COLO829 (cell line): ENCODE measurements at regions not wholly inside any gene's neighbourhood (a gene's known extent, or its start where the extent isn't known, plus 50 kb on each side); places are given as distances from the start of the nearest gene placed in this dataset.

Experiments
- DNase-seq: peaks from one replicate; pipeline ENCODE4 v3.0.0; 2012; ENCODE audit warnings: low spot score

DNA sequence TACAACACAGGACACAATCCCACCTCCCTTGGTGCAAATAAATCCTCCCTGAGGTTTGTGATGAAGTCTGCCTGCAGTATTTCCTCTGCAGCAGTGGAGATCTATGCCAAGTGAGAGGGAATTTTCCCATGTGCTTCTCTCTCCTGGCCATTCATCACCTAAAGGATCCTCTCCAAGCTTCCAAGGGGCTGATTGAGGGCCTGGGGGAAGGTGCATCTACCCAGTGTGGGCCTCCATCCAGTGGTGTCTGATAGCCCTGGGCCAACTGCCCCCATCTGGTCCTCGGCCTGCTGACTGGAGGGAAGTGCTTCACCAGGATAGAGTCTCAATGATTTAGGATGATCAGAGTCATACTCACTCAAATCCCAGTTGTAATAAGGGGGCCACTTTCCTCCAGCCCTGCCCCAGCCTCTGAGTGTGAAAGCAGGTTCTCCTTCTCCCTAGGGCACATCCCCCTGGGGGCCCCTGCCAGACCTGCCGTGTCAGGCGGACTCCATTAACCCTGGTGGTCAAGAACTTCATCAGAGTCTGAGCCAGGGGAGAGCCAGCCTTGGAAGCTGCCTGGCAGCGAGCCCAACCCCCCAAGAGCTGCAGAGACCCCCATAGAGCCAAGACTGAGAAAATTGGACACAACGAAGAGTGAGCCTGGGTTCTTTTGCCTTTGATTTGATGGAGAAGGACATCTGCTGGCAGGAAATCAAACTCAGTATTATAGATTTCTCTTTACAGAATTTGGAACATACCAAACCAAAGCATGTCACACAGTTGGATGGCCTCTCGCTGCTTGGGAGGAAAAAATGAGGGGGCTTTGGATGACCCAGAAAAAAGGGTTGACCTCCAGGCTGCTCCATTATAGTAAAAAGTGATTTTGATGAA is 509.6 kb downstream of the CMPK2 start:
- DNase-seq, result no peak

DNA sequence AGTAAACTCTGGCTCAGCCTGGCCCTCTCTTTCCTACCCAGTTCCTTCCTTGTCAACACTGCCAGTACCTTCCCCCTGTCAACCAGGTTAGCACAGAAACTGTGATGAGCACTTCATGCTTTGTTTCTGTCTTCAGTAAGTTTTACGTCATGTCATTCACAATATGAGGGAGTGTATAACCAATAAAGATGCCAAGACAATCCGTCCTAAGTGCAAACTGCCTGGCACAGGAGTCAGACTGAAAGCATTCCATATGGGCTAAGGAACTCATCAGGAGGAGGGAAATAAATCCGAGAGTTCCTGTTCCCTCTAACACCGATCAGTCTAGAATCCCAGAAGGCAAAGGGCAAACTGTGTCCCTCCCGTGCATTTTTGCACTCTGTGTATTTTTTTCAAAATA is 507.2 kb downstream of the CMPK2 start:
- no peak for DNase-seq

DNA sequence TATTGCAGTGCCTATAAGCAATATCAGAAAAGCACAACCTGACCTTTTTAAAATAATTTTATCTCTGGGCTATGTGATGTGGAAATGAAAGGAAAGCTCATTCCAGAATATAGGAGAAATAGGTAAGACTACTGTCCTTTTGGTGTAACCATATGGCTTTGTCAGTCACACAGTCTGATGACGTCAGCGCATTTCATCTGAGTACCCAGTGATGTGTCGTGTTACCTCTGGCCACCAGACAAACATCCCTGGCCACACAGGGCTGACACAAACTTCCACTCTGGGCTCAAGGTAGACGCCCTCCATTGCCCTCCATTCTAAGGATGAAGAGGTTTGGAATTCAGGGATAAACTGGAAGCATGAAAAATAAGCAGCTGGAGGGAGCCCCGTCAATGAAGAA is 506.7 kb downstream of the CMPK2 start:
- DNase-seq, result no peak

DNA sequence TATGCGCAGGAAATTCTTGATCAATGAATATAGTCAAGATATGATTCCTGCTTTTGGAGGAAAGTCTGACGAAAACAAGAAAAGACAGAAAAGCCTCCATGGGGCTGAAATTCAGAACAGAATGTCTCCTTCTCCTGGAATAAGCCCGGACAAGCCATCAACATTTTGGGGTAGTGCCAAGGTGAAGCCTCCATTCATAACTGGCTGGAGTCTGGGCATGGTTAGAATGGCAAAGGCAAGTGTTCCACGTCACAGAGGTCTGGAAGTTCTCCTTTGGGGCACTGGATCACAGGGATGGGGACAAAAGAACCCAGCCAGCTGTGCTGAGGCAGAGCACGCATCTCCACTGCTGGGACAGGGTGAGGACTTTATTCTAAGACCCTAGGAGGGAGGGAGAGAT is 505.7 kb downstream of the CMPK2 start:
- DNase-seq, result no peak

DNA sequence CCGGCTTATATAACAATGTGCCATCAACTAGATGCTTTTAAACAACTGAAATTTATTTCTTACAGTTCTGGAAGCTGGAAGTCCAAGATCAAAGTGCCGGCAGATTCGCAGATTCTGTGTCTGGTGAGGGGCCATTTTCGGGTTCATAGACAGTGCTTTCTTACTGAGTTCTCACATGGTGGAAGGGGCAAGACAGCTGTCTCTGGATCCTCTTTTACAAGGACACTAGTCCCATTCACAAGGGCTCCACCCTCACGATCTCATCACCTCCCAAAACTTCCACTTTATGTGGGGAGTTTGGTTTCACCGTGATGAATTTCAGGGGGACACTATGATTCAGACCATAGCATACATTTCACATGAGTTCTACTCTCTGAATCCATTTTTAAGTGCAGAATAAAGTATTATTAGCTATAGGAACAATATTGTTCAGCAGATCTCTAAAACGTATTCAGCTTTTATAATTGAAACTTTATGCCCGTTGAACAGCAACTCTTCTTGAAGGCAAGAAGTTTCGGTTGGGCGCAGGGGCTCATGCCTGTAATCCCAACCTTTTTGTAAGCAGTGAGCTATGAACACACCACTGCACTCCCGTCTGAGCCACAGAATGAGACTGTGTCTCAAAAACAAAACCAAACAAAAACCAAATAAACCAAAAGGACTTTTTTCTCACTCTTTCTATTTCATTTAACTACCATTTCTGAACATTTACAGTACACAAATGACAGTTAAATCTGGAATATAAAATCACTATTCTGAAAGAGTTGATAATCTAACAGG is 502.8 kb downstream of the CMPK2 start:
- no peak for DNase-seq

DNA sequence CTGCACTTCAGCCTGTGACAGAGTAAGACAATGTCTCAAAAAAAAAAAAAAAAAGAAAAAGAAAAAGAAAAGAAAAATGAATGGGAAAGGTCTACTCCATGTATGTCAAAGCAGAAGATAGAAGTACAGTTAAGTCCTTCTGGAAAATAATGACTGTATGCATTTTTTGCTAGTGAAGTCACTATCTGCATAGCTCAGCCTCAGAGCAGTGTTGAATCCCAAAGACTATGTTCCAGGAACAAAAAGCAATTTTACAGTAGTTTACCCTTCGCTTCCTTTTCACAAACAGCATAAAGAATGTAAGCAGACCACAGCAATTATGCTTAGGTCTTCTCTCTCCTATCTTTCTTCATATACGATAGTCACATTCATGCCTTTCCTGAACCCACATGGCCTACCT is 497.4 kb downstream of the CMPK2 start:
- no peak for DNase-seq

DNA sequence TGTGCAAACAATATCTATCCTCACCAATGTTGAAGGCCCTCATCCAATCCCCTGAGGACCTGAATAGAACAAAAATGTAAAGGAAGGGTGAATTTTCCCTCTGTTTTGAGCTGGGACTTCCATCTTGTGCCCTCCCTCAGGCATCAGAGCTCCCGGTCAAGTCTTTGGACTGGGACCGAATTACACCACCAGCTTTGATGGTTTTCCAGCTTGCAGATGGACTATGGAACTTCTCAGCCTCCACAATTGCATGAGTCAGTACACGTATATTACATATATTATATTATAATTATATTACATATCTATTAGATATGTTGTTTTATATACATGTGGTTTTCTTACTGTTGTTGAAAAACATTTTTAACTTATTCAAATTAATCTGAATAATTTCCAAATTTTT is 496.4 kb downstream of the CMPK2 start:
- no peak for DNase-seq

DNA sequence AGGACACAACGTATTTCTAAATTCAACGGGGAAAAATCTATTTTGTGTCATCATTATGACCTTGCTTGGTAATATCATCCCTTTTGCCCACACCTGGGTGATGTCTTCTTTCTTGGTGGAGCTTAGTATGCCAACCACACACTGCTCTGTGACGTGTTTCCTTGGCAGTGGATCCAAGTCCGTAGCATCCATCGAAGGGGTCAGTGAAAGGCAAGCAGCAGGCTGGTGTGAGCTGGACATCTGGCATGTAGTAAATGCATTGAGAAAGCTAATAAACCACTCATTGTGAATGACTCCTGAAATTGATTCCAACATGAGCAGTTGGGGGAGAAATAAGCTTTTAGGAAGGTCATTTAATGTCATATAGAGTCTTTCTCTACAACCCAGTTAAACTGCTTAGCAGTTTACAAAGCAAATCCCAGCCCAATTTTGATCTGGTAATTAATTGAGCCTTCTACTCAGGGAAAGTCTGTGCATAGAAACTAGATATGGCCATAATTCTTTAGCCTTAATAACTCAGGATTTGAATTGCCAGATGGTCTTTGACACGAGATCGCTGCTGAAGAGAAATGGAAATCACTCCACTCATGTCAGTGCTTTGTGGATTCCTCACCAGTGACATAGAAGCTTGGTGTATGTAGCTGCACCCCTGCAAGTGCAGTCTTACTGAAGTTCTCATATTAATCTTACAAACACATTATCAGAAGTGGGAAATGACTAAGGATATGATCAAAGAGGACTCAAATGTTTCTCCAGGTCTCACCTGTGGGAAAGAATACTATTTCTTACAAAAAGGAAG is 494.8 kb downstream of the CMPK2 start:
- DNase-seq, result no peak

DNA sequence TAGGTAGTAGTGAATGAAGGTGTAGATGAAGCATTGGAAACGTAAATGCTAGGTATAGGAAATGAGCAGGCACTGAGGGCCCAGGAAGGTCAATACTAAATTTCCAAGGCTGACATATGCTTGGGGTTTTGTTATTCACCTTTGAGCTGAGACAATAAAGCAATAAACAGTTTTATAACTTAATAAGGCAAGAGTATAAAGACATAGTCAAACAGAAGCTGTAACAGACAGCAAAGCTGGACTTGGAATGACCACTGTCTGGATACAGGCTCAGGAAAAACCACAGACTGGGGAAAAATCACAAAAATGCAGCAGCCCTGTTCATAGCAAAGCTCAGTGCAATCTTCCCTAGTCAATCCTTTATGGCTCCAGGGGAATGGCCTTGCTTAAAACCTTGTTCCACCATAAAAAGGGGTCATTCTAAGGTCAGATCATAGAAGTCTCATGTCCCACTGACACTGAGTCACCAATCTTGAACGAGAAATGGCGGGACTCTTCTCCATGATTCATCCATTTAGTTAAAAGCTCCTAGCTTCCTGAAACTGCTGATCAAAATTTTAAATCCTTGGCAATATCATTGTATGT is 493.3 kb downstream of the CMPK2 start:
- peak; percentile 88 for DNase-seq

DNA sequence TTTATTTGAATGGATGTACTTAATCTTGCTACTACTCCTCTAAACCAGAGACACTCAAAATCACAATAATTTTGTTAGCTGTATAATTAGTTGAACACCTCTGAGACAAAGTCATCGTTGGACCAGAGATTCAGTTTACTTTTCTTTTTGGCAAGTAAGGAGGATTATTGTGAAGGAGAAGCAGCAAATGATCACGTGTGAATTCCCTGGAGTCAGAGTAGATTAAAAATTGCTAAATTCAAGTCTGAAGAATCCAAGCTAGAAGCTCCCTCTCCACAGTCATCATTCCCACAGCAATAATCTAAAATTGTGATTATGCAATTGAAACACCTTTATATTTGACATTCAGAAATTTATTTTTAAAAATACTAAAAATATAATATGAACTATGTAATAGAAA is 484.4 kb downstream of the CMPK2 start:
- no peak for DNase-seq

DNA sequence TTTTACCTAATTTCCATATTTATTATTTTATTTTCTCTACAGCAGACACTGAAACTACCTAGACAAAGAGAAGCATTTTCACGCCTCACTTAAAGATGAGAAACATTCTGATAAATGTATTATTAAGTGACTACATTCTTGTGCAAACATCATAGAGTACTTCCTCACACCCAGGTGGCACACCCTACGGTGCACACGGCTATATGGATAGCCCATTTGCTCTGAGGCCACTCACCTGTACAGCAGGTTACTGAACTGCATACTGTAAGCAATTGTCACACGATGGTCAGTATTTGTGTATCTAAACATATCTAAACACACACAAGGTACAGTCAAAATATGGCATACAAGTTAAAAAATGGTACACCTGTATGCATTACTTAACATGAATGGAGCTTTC is 481.4 kb downstream of the CMPK2 start:
- DNase-seq, result no peak

DNA sequence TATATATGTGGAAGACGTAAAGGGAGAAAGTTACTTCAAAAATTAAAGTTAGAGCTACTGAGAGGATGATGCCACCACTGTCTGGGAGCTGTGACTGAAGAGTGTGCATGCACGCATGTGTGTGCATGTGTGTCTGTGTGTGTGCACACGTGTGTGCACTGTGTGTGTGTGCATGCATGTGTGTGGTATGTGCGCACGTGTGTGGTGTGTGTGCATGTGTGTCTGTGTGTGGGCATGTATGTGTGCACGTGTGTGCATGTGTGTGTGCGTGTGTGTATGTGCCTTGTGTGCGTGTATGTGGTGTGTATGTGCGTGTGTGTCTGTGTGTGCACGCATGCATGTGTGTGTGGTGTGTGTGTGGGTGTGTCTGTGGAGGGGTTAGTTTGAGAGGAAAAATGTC is 473.4 kb downstream of the CMPK2 start:
- no peak for DNase-seq

DNA sequence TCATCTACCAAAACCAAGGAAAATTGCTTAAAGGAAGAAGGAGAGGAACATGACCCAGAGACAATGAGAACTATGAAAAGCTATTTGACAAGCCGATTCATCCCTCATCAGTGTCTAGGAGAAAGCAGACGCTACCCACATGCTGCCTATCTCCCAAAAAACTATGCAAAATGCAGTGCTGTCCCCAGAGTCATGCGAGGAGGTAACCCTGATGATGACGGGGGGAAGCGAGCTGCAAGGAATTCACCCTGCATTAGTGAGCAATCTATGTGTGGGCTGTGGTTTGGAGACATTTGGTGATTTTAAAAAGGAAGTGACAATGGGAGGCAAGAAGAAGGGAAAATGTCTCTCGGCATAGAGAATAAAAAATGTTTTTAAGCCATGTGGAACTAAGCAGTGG is 472.7 kb downstream of the CMPK2 start:
- DNase-seq, result no peak

DNA sequence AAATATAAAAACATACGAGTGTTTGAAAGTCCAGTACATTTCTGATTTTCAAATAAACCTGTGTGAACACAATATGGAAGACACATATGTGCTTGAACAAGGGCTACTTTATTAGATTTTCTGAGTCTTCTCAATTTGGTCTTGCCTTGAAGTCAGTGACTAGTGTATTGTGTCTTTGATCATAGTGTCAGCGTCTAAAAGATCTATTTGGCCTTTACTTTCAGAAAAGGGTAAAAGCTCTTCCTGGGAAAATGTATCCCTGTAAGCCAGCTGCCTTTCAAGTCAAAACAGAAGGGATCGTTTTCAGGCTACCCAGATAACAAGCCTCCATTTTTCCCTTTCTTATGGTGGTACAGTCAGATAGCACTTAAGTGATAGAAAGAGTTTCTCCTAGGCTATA is 471.9 kb downstream of the CMPK2 start:
- no peak for DNase-seq

DNA sequence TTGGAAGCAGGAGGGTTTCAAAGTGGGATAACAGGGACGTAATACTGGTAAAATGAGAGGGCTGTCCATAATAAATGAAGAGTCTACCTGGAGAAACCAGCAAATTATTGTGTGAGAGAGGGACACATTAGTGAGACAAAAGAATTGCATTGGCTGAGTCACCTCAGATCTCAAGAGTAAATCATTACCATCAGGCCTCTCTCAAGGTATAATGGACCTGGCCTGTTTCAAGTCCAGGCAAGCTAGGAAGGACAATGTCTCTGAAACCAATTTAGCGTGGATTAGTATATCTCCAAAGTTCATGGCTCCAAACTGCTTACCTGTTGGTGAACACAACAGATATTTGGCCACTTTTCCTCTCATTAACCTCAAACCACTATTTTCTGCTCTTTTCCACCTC is 471.4 kb downstream of the CMPK2 start:
- no peak for DNase-seq

DNA sequence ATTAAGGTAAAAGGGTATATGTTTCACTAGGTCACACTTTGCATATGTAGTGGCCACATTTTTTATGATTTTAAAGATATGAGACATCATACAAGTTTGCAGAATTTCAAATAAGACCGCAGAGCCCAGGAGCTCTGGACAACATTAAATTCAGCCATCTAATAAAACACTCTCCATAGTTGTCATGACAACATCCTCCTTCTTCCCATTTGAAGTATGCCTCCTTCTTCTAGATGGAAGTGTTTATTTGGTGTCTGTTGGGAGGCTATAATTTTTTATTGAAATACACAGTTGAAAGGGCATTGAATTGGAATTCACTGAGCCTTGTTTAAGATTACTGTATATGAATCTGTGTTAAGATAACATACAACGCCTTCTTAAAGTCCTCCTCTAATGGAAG is 467.3 kb downstream of the CMPK2 start:
- DNase-seq, result no peak

DNA sequence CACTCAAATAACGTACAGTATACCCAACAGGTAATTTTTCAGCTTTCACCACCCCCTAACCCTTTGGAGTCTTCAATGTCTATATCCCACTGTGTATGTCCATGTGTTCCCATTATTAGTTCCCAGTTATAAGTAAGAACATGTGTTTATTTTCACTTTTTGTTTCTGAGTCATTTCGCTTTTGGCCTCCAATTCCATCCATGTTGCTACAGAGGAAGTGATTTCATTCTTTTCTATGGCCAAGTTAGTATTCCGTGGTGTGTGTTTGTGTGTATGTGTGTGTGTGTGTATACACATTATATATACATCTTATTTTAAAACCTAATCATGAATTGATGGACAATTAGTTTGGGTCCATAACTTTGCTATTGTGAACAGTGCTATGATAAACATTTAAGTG is 464.4 kb downstream of the CMPK2 start:
- DNase-seq, result no peak

DNA sequence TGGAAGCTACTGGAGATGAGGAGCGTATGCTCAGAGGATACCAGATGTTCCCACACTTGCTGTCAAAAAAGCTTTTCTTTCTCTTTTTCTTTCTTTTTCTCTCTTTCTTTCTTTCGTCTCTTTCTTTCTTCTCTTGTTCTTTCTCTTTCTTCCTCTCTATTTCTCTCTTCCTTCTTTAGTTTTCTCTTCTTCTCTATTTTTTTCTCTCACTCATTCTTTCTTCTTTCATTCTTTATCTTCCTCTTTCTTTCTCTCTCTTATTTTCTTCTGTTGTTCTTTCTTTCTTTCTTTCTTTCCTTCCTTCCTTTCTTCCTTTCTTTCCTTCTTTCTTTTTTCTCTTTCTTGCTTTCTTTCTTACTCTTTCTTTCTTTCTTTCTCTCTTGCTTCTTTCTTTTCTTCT is 457.6 kb downstream of the CMPK2 start:
- no peak for DNase-seq

DNA sequence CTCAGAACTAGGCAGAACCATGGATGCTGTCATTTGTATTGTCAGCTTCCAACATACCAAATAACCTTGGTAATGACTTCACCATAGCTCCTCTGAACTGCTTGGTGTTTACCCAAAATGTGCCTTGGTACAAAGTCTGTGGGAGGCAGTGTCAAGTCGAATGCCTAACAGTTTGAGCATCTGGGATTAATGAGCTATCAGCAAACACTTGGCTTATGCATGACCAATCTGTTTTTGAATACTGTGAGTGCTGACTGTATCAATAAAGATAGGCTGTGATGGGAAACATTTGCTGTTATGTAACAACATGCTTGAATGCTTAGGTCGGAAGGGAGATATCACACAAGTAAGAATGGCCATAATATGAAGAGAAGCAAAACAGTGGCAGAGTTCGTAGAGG is 455.4 kb downstream of the CMPK2 start:
- DNase-seq, result no peak

DNA sequence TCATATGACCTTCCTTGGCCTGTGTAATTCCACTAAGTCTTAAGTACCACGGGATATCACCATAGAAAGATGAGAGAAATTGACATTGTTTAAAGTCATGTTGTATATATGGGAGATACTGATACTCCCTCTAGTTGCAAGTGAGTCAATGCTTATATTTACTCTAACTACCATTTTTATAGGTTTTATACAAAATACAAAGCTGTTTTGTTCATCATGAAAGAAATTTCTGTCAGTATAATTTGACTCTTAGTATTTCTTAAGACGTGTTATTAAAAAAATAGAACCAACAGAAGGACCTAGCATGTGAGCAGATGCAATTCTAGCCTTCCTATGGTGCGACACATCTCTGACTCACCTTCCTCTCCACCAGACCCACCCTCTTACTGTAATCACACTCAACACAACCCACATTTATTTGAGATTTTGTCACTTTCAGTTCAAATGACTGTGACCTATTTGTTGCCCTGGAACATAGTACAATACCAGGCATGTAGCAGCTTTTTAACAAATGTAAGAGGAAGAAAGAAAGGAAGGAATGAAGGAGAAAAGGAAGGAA is 453.1 kb downstream of the CMPK2 start:
- DNase-seq, result peak; percentile 23

DNA sequence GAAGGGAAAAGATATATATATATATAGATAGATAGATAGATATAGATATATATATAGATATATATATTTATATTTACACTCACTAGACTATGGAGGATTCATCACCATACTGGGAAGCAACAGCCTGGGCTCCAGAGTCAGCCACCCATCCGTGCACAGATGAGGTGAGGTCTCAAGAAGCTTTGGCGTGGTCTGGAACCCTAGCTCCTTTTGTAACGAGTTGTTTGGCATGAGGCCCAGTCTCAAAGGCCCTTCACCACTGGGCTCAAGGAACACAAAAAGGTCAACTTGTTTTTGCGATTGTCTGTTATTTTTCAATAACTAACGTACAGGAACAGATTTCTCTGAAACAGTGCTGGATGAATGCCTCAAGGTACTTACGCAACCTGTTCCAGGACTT is 448.7 kb downstream of the CMPK2 start:
- no peak for DNase-seq

DNA sequence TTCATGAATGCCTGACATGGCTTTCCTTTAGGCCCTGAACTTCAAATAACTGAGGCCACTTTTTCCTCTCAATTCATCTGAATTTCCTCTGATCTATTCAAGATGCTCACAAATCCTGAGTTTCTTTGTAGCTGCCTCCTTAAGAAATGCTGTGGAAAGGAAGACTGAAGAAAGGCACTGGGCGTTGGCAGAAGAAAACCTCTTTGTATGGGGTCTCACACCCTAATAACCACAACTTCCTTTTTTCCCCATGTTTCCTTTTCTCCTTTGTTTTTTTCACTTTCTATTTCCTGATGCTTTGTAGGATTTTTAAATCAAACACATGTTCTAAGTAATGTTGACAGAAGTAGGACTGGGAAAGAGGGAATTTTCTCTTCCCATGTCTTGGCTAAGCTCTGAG is 447.4 kb downstream of the CMPK2 start:
- no peak for DNase-seq
